HG02763 (cell line): ENCODE measurements at regions not wholly inside any gene's neighbourhood (a gene's known extent, or its start where the extent isn't known, plus 50 kb on each side); places are given as distances from the start of the nearest gene placed in this dataset.
A peak's percentile ranks its signal among the peaks of the same experiment; 100 is the strongest.
"Not testable (repeated sequence)": the region's sequence is repeated elsewhere in the genome, so short reads cannot be mapped to it uniquely, and the experiment has no call there.

ENCODE experiments used
- ATAC-seq: cut with Tn5 transposase; IDR thresholded peaks from one replicate; pipeline ENCODE4 v1.9.1; 2021; ENCODE audit warnings: mild to moderate bottlenecking, moderate library complexity; ENCODE audit not compliant: unreplicated experiment

- ATAC-seq, result no peak
Observed at GRCh38 chr2:167607731-167608130, 639.7 kb downstream of the STK39 start.

DNA sequence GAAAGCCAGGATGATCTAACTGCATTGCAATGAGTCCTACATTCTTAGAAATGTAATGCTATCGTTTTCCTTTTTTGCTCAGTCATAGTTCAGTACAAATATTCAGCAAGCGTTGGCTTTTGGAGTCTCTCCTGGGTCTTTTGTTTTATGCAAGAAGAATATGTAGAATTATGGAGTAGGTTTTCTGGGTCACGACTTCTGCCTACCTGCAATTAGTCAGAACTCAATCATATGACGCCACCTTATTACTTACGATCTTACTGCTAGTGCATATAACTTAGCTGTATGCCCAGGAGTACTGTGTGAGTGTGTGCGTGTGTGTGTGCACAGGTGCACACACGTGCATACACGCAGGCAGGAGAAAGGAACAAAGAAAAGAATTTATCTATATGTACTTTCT is 640.2 kb downstream of the STK39 start:
- ATAC-seq, result no peak

DNA sequence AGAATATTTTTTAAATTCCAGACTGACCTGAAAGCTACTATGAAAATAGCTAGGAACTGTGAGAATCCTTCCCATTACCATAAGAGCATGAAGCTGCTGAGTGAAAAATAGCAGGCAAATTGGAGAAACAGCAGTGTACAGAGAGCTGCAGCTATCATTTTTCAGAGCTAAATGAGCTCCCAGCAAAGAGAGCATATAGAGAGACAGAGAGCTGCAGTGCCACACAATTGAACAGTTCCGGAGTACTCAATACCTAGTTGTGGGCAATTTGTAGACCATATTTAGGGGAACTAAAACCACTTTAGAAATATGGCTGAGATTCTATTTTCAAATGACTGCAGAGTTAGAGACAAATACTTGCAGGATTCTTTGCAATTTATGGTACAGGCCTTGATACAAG is 645.3 kb downstream of the STK39 start:
- no peak for ATAC-seq

DNA sequence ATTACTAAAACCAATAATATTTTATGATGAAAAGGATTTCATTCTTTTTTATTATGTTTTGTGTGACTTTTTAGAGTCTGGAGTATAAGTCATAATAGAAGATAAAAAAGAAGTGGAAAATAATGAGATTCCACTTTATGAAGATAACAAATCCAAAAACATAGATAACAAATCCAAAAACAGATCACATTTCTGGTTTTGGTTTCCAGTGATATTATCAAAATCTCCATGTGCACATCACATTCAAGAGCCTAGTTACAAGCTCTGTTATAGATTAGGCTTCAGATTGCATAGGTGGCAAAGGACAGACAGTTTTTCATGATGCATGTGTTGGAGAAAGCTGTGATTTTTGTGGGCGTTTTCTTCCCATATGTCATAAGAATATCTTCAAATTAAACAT is 648.2 kb downstream of the STK39 start:
- no peak for ATAC-seq

GRCh38 chr2:167595839-167596471 is 651.4 kb downstream of the STK39 start:
- peak; percentile 77 for ATAC-seq

DNA sequence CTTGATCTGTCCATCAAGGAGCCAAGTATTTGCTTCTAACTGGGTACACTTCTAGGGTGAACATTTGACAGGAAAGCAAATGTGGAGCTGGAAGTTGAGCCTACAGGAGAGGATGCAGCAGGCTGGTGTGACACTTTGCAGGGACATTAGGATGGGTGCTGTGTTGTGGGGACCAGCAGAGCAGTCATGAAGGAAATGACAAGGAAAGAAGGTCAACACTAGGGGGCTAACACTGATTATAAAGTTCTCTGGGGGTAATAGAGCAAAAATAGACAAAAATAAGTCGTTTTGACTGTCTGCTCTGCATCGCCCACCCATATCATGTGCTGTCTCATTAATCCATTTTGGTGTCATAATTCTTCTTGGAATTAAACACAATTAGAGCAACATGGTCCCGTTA is 652.4 kb downstream of the STK39 start:
- no peak for ATAC-seq

- ATAC-seq, result no peak
Observed at GRCh38 chr2:167592441-167592840, 655.0 kb downstream of the STK39 start.

- no peak for ATAC-seq
Observed at GRCh38 chr2:167582619-167583018, 664.8 kb downstream of the STK39 start.

DNA sequence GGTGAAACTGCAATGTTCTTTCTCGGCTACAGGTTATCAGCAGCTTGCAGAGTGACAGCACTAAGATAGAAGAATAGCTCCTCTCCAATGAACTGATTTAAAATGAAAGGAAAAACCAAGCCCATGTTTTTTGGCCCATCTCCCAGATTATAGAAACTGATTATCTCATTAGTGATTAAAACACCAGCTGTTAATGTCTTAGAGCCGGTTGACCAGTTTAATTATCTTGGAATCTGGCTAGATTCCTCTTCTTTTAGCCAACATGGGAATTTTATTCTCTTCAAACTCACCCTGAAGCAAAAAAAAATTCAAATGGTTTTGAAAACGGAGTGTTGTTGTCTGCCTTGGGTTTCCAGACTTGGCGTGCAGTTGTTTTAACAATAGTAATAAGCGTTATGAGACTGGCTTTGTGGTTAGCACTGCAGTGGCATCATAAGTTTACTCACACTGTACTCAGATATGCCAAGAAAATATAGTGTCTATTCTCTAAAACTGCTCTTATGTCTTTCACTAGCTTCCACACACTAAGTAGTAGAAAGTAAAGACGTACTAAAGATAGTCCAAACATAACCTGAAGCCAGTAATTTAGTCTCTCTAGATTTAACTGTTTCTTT is 665.3 kb downstream of the STK39 start:
- ATAC-seq, result no peak

- ATAC-seq, result no peak
Observed at GRCh38 chr2:167579826-167580225, 667.6 kb downstream of the STK39 start.

GRCh38 chr2:167575276-167575675 is 672.1 kb downstream of the STK39 start:
- ATAC-seq, result no peak

- no peak for ATAC-seq
Observed at GRCh38 chr2:167572883-167573619, 674.3 kb downstream of the STK39 start.

GRCh38 chr2:167570370-167570769 is 677.0 kb downstream of the STK39 start:
- ATAC-seq, result no peak

GRCh38 chr2:167563885-167564619 is 675.8 kb downstream of the XIRP2 start:
- not testable (repeated sequence) for ATAC-seq

DNA sequence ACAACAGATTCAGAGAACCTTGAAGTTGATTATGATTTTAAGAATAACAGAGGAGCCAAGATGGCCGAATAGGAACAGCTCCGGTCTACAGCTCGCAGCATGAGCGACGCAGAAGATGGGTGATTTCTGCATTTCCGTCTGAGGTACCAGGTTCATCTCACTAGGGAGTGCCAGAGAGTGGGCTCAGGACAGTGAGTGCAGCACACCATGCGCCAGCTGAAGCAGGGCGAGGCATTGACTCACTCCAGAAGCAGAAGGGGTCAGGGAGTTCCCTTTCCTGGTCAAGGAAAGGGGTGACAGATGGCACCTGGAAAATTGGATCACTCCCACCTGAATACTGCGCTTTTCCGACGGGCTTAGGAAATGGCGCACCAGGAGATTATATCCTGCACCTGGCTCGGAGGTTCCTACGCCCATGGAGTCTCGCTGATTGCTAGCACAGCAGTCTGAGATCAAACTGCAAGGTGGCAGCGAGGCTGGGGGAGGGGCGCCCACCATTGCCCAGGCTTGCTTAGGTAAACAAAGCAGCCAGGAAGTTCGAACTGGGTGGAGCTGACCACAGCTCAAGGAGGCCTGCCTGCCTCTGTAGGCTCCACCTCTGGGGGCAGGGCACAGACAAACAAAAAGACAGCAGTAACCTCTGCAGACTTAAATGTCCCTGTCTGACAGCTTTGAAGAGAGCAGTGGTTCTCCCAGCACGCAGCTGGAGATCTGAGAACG is 670.2 kb downstream of the XIRP2 start:
- not testable (repeated sequence) for ATAC-seq

DNA sequence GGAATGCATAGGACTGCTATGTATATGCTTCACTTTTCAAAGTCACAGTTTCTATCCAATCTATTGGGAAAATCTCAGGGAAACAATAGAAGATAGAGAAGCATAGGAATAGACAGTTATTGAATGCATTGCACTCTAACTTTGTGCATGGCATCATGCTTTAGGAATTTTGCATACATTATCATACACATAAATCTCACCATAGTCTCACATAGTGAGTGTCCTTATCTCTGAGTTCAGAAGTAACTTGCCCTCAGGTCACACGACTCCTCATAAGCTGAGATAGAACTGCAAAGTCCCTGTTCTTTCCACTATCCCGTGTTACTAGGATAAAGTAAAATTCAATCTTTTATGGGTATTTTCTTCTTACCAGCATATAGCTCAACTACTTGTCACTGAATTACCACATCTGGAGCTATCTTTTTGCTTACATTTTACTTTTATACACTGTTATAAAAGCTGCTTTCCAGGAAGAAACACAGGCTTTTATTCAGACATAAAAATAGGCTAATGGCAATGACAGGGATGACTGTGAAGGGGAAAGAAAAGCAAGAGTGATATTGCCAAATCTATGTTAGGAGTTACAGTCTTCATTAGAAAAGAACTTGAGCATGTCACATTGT is 666.9 kb downstream of the XIRP2 start:
- ATAC-seq, result no peak

- ATAC-seq, result no peak
Observed at GRCh38 chr2:167553635-167554034, 665.4 kb downstream of the XIRP2 start.

- no peak for ATAC-seq
Observed at GRCh38 chr2:167551416-167551815, 663.1 kb downstream of the XIRP2 start.

- ATAC-seq, result no peak
Observed at GRCh38 chr2:167550448-167550847, 662.2 kb downstream of the XIRP2 start.

GRCh38 chr2:167548396-167548795 is 660.1 kb downstream of the XIRP2 start:
- no peak for ATAC-seq
